Nephron progenitor cell (in vitro differentiated cells): ENCODE measurements at regions not wholly inside any gene's neighbourhood (a gene's known extent, or its start where the extent isn't known, plus 50 kb on each side); places are given as distances from the start of the nearest gene placed in this dataset.

Experiments used
- DNase-seq: peaks from one replicate; pipeline ENCODE4 v3.0.0; 2021
- H3K27ac Mint-ChIP-seq: 2 replicates; pipeline ENCODE4 v1.8.0; 2021; ENCODE audit warnings: mild to moderate bottlenecking, moderate library complexity, mixed read lengths
- H3K27me3 Mint-ChIP-seq: 2 replicates; pipeline ENCODE4 v1.8.0; 2021; ENCODE audit warnings: mild to moderate bottlenecking, low read depth, mixed read lengths; ENCODE audit not compliant: poor library complexity
- H3K36me3 Mint-ChIP-seq: 2 replicates; pipeline ENCODE4 v1.8.0; 2021; ENCODE audit warnings: low read depth, mixed read lengths
- H3K4me1 Mint-ChIP-seq: 2 replicates; pipeline ENCODE4 v1.8.0; 2021; ENCODE audit warnings: mixed read lengths
- H3K4me3 Mint-ChIP-seq: 2 replicates; pipeline ENCODE4 v1.8.0; 2021; ENCODE audit warnings: mild to moderate bottlenecking, moderate library complexity, mixed read lengths
- H3K9me3 Mint-ChIP-seq: 2 replicates; pipeline ENCODE4 v1.8.0; 2021; ENCODE audit warnings: mild to moderate bottlenecking, moderate library complexity, mixed read lengths
- TF ChIP-seq, protein P1 (sequence below): fragments of 200-600 bp; sonication (generic); IDR thresholded peaks from 2 replicates; pipeline ENCODE4 v1.5.0; 2021; ENCODE audit warnings: antibody characterized with exemption

- Mint-ChIP-seq H3K27me3 (no peaks in the 10 kb centered on the region), H3K36me3 (no peaks in the 10 kb centered on the region), H3K4me1 (peaks cover 47% of the 10 kb centered on the region), H3K27ac (peak overlapping the region; percentile 65), H3K4me3 (no peak overlapping the region), H3K9me3 (no peaks in the 10 kb centered on the region)
- TF ChIP-seq, protein P1, sequence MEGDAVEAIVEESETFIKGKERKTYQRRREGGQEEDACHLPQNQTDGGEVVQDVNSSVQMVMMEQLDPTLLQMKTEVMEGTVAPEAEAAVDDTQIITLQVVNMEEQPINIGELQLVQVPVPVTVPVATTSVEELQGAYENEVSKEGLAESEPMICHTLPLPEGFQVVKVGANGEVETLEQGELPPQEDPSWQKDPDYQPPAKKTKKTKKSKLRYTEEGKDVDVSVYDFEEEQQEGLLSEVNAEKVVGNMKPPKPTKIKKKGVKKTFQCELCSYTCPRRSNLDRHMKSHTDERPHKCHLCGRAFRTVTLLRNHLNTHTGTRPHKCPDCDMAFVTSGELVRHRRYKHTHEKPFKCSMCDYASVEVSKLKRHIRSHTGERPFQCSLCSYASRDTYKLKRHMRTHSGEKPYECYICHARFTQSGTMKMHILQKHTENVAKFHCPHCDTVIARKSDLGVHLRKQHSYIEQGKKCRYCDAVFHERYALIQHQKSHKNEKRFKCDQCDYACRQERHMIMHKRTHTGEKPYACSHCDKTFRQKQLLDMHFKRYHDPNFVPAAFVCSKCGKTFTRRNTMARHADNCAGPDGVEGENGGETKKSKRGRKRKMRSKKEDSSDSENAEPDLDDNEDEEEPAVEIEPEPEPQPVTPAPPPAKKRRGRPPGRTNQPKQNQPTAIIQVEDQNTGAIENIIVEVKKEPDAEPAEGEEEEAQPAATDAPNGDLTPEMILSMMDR: no peak
- no peak for DNase-seq
These were observed 154.5 kb upstream of the ZNF217 start for GRCh38 chr20:53748176-53748575.

- Mint-ChIP-seq H3K36me3 (no peaks in the 10 kb centered on the region), H3K9me3 (no peaks in the 10 kb centered on the region), H3K27ac (peak overlapping the region; percentile 86), H3K4me1 (peaks cover 37% of the 10 kb centered on the region), H3K27me3 (no peaks in the 10 kb centered on the region), H3K4me3 (no peak overlapping the region)
- no peak for DNase-seq
- TF ChIP-seq, protein P1: no peak
These were observed 150.1 kb upstream of the ZNF217 start for GRCh38 chr20:53743607-53744260.

- Mint-ChIP-seq H3K9me3 (no peaks in the 10 kb centered on the region), H3K4me1 (peaks cover 44% of the 10 kb centered on the region), H3K4me3 (no peak overlapping the region), H3K27ac (no peak overlapping the region), H3K36me3 (no peaks in the 10 kb centered on the region), H3K27me3 (no peaks in the 10 kb centered on the region)
- DNase-seq: no peak
- TF ChIP-seq, protein P1: no peak
These were observed 149.0 kb upstream of the ZNF217 start for GRCh38 chr20:53742685-53743081.

- TF ChIP-seq, protein P1: no peak
- H3K36me3 Mint-ChIP-seq: no peaks in the 10 kb centered on the region
- no peak overlapping the region for H3K27ac Mint-ChIP-seq
- H3K27me3 Mint-ChIP-seq: no peaks in the 10 kb centered on the region
- no peak overlapping the region for H3K4me3 Mint-ChIP-seq
- no peak for DNase-seq
- peaks cover 54% of the 10 kb centered on the region for H3K4me1 Mint-ChIP-seq
- H3K9me3 Mint-ChIP-seq: no peaks in the 10 kb centered on the region
These were observed 148.0 kb upstream of the ZNF217 start for GRCh38 chr20:53741726-53742028.

DNA sequence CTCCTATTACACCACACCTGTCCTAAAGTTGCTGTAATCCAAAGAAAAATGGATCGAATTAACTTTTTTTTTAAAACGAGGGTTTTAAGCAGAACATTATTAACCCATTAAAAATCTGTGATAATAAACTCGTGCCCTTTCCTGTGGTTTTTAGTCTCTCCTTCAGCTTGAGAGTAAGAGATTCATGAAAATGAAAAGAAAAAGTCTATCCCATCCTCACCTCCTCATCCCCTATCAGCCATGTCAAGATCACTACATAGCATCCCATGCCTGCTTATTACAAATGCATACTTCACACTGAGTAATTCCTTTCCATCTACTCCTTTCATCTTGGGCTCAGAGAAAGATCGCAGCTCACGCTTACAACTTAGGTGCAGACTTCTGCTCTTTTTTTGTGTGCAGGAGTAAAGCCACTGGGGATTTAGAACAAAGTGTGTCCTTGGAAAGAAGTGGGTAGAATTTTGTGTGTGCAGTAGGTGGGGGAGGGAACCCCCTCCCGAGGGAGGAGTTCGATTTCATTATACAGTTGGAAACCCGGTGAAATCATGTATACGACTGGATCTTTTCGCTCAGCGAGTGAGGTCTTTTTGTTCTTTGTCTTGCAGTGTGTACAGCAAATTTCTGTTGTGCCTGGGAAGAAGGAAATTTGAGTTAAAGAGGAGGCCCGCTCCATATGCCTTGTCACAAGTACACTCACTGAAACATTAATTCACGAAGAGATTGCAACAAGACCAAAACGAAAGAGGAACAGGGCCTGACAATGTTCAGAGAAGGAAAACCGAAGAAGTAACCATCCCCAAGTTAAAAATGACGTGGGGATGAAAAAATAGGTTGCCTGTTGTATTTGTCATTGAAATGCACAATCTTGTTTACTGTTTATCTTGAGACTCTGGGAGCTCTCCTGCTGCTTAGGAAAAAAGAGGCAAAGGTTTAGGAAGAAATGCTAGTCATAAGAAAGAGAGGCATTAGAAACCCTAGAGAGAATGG, 146.5 kb upstream of the ZNF217 start:
- Mint-ChIP-seq H3K36me3 (no peaks in the 10 kb centered on the region), H3K4me3 (peak overlapping the region; percentile 84), H3K9me3 (no peaks in the 10 kb centered on the region), H3K27me3 (no peaks in the 10 kb centered on the region), H3K4me1 (peaks cover 68% of the 10 kb centered on the region), H3K27ac (peak overlapping the region; percentile 99)
- TF ChIP-seq, protein P1: no peak
- DNase-seq: no peak
